OCI-LY3 (cell line): ENCODE measurements at regions not wholly inside any gene's neighbourhood (a gene's known extent, or its start where the extent isn't known, plus 50 kb on each side); places are given as distances from the start of the nearest gene placed in this dataset.

ENCODE experiments used
- EZH2phosphoT487 ChIP-seq: fragments of 200-600 bp; shearing (Covaris generic); IDR thresholded peaks from 2 replicates; pipeline ENCODE4 v1.6.1; 2018; ENCODE audit warnings: antibody characterized with exemption, mixed run types, low read depth
- TF ChIP-seq, protein P1 (sequence below): fragments of 200-600, 300-600 bp; sonication (generic); IDR thresholded peaks from 2 replicates; pipeline ENCODE4 v1.5.1; 2014; ENCODE audit warnings: antibody characterized with exemption, low read length, low read depth

DNA sequence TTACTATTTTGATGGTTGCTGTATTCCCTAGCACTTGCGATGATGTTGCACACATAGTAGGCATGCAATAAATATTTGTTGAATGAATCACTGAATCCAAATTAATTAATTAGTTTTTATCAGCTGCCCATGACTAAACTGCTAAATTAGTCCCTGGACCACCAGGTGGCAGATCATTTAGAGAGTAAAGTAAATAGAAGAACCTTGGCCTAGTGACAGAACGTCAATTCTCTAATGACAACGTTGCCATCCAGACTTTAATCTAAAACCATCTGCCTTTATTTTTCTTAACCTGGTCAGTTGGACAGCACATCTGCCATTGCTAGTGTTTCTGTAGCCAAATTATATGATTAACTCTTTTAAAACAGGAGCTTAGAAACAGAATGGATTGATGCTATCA lies 457.5 kb downstream of the KIF4B start:
- TF ChIP-seq, protein P1, sequence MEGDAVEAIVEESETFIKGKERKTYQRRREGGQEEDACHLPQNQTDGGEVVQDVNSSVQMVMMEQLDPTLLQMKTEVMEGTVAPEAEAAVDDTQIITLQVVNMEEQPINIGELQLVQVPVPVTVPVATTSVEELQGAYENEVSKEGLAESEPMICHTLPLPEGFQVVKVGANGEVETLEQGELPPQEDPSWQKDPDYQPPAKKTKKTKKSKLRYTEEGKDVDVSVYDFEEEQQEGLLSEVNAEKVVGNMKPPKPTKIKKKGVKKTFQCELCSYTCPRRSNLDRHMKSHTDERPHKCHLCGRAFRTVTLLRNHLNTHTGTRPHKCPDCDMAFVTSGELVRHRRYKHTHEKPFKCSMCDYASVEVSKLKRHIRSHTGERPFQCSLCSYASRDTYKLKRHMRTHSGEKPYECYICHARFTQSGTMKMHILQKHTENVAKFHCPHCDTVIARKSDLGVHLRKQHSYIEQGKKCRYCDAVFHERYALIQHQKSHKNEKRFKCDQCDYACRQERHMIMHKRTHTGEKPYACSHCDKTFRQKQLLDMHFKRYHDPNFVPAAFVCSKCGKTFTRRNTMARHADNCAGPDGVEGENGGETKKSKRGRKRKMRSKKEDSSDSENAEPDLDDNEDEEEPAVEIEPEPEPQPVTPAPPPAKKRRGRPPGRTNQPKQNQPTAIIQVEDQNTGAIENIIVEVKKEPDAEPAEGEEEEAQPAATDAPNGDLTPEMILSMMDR, result no peak
- no peak for TF ChIP-seq EZH2phosphoT487
